ENCODE measurements at regions not wholly inside any gene's neighbourhood (a gene's known extent, or its start where the extent isn't known, plus 50 kb on each side); places are given as distances from the start of the nearest gene placed in this dataset.

GRCh38 chr12:28799348-28799747, 349.7 kb upstream of the FAR2 start:
- DNase-seq, result peak; percentile 20
- peak in 1 of 2 donors; percentile 39 for ATAC-seq
- intact Hi-C loops (cut with DNase I), result no loop called here

GRCh38 chr12:28800129-28800528, 348.9 kb upstream of the FAR2 start:
- DNase-seq (no peak), ATAC-seq (no peak)
- intact Hi-C loops (cut with DNase I), result no loop called here

DNA sequence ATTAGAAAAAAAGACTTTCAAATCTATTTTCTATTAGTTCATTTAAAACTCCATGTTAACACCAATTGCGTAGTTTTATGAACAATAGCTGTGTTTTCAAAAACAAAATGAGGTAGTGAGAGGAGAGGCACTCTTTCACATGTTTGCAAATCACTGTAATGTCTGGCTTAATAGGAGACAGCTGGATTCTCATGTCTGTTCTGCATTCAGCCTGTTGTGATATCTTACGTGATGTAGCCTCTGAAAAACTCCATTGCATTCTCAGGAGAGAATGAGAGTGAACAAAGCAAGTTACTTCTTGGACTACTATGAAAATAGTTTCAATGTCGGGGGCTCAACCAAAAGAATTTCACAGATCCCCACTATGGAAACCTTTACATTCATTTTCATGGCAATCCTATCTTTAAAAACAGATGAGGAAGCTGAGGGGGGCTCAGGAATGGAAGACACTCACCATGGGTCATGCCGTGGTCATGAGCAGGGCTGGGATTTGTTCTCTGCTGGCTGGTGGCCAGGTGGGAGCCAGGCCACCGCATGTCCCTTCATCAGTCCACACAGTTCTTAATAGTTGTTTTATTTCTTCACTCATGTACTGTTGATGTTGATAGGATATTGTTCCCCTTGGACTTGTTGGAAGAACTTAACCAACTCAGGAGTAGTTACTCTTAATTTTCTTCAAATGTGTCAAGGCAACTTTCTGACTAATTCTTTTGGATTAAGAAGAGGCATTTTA, 346.2 kb upstream of the FAR2 start:
- ATAC-seq (peak in 1 of 2 donors; percentile 58), DNase-seq (no peak)
- intact Hi-C loops (cut with DNase I), result no loop called here

DNA sequence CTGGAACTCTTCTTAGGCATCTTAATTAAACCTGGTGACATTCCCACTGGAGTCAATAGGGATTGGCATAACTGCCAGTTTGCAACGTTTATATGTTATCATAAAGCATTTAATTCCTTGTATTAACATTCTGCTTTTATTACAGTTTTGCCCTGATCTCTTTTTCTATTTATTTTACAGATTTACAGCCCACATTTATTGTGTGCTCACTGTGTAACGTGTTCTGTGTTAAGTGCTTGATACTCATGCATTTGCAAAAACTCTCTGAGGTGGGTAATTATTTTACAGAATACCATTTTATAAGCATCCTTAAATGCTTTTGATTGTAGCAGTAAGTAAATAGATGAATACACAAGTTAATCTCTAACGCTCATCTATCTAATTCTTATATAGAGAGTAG, 341.5 kb upstream of the FAR2 start:
- intact Hi-C loops (cut with DNase I), result no loop called here
- no peak for DNase-seq

DNA sequence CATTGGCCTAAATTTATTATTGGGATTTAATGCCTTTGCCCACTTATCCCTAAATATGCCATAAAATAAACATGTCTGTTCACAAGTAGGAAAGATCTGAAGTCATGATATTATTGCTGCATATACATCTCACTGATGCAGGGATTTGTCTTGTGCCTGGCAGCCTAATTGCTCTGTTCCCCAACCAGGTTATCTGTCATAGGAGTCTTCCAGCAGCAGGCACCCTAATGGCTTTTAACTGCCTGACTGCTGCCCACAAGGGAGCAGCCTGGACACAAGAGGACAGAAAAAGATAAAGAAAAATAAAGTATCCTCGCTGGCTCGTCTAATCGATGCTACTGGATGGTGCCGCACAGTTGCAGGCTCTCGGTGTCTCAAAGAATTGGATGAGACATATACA, 337.6 kb upstream of the FAR2 start:
- intact Hi-C loops (cut with DNase I), result no loop called here
- no peak for DNase-seq
- no peak for ATAC-seq

More for the DNA sequence above, 341.5 kb upstream of the FAR2 start:
- ATAC-seq, result no peak

- intact Hi-C loops (cut with DNase I), result no loop called here
- no peak for ATAC-seq
- DNase-seq, result no peak
Observed at GRCh38 chr12:28814246-28814645, 334.8 kb upstream of the FAR2 start.

GRCh38 chr12:28817524-28817923, 331.6 kb upstream of the FAR2 start:
- intact Hi-C loops (cut with DNase I), result no loop called here
- ATAC-seq (no peak), DNase-seq (no peak)

DNA sequence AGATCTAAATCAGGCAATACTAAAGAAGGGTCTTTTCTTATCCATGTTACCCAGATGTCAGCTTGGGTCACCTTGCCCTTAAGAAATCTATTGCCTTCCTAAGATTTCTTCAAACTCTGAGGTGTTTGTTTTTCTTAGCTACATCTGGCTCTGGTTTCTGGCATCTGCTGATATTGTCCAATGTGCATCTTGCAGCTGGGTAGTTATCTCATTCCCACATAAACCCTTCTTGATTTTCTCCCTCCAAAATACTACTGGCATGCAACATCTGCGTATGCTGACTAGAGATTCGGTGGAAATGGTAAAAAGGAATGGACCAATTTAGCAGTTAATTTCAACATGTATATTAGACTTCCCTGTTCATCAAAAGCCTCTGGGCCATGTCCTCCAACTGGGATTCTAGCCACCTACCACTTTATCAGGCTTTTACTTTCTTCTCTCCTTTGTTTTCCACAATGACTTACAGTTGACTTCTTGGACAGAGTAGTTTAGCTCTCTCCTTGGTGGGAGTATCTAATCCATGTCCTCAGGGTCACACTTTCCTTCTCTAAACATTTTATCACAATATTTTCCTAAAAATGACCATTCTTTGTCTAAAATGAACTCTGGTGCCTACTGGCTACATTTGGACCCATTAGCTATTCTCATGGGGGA, 324.8 kb upstream of the FAR2 start:
- ATAC-seq (no peak), DNase-seq (no peak)
- intact Hi-C loops (cut with DNase I), result no loop called here

- intact Hi-C loops (cut with DNase I), result no loop called here
- ATAC-seq (no peak), DNase-seq (no peak)
Observed at GRCh38 chr12:28824849-28825248, 324.2 kb upstream of the FAR2 start.

DNA sequence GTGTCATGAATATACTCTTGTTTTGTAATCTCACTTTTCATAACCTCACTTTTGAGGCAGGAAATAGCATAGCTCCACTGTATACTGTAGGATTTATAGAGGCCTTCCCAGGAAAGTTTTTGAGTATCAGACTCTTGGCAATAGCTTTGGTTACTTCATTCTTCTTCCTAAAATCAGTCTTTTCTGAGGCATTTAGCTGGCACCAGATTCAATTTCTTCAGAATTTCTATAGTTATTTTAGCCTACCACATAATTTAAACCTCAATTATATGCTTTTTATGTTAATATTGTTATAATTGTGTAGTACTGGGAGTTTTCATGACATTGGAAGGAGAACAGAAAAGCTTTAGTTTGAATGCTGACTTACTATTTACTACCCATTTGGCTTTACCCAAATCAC, 322.3 kb upstream of the FAR2 start:
- intact Hi-C loops (cut with DNase I), result no loop called here
- ATAC-seq, result no peak
- DNase-seq, result no peak

GRCh38 chr12:28827861-28828260, 321.2 kb upstream of the FAR2 start:
- ATAC-seq, result no peak
- no peak for DNase-seq
- intact Hi-C loops (cut with DNase I), result no loop called here

DNA sequence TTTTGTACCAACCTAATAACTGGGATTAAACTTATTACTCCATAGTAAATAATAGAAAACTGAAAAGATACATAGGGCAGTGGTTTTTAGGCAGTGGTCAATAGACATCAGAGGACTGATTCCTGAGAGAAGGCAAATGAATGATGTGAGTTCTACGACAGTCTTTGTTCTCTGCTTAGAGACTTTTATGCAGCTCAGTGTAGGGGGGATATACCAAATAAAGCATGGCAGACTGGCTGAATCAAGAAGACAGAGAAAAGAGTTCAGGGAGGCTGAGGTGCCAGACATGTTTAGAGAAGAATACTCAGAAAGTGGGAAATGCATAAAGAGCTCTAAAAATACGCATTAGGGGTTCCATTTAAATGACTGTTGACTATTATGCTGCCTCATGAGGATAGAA, 320.8 kb upstream of the FAR2 start:
- ATAC-seq (no peak), DNase-seq (no peak)
- intact Hi-C loops (cut with DNase I), result no loop called here

GRCh38 chr12:28830491-28830890, 318.6 kb upstream of the FAR2 start:
- intact Hi-C loops (cut with DNase I), result no loop called here
- DNase-seq, result no peak
- ATAC-seq, result no peak

DNA sequence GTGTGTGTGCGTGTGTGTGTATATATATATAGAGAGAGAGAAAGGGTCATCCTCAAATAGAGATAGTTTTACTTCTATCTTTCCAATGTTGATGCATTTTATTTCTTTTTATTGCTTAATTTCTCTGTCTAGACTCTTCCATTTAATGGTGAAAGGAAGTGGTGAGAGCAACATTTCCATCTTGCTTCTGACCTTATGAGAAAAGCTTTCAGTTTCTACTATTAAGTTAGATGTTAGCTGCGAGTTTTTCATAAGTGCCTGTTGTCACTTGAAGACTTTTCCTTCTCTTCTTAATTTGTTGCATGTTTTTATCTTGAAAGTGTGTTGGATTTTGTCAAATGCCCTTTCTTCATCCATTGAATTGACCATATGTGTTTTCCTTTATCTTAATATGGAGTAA, 304.4 kb upstream of the FAR2 start:
- intact Hi-C loops (cut with DNase I), result no loop called here
- DNase-seq, result no peak
- no peak for ATAC-seq

GRCh38 chr12:28851781-28852180, 297.3 kb upstream of the FAR2 start:
- no peak for DNase-seq

DNA sequence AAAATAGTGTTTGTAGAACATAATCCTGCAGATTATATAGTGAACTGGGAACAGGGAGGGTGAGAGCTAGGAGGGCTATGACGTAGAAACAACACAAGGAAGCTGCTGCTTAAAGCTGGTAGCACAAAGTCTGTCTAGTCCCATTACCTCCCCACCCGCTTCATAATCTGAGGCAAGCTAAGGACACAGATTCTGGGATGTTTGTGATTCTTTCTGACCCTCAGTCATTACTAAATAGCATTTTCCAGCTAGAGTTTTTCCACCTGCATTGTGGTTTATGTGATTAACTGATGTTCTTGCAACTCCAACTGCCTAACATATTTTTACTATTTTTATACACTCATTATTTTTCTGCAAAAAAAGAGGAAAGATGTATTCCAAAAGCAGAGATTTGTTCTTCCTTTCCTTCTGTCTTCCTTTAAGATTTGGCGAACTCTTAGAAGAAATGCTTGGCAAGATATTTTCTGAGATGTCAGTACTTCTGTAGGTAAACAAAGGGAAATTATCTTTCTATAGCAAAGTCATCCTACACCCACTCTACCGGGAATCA, 293.2 kb upstream of the FAR2 start:
- intact Hi-C loops (cut with DNase I), result no loop called here
- no peak for DNase-seq
- no peak for ATAC-seq

More at GRCh38 chr12:28851781-28852180, 297.3 kb upstream of the FAR2 start:
- intact Hi-C loops (cut with DNase I), result no loop called here
- ATAC-seq, result no peak

- DNase-seq (no peak), ATAC-seq (no peak)
- intact Hi-C loops (cut with DNase I), result no loop called here
Observed at GRCh38 chr12:28857369-28857768, 291.7 kb upstream of the FAR2 start.

DNA sequence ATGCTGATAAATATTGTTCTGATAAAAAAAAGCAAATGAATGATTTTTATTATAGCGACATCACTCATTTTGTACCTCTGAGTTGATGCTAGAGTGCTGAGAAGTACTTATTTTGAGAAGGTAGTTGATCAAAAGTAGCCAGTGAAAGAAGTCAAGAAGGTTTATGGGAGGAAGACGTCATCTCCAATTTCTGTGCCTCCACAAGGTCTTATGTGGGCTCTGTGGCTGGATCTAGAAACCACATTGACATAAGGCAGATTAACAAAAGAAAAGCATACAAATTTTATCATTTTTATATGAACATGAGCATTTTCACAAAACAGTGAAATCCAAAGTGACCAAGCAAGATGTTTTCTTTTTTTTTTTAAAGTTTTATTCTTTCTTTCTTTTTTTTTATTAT, 289.5 kb upstream of the FAR2 start:
- intact Hi-C loops (cut with DNase I), result no loop called here
- no peak for ATAC-seq
- no peak for DNase-seq

GRCh38 chr12:28865776-28866175, 283.3 kb upstream of the FAR2 start:
- ATAC-seq (no peak), DNase-seq (no peak)
- intact Hi-C loops (cut with DNase I), result loop anchor here in 1 of 2 donors (10.0 kb wide), 1 partner anchor 81 kb away; no protein-coding TSS in a partner anchor

DNA sequence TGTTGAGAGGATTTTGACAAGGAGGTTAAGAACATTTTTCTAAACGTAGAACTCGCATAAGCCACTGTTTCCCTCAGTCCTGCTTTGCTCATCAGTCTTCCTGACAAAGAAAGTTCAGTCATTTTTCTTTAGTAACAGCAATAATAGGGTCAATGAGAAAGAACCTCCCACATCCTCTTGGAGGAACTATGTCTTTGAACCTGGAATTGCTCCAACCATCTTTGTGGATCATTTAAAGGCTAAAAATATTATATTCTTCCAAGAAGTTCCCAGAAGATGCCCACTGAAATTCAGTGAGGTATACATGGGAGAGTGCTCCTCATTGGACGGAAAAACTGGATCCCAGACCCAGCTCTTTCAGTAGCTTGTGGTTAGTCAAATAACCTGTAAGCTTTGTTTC, 282.8 kb upstream of the FAR2 start:
- intact Hi-C loops (cut with DNase I), result loop anchor here in 1 of 2 donors (10.0 kb wide), 1 partner anchor 81 kb away; no protein-coding TSS in a partner anchor
- DNase-seq (no peak), ATAC-seq (no peak)

All from left cardiac atrium (tissue), 4 donors.